HT-29 (cell line): ENCODE measurements at regions not wholly inside any gene's neighbourhood (a gene's known extent, or its start where the extent isn't known, plus 50 kb on each side); places are given as distances from the start of the nearest gene placed in this dataset.

Experiments
- DNase-seq: peaks from one replicate; pipeline ENCODE4 v3.0.0-alpha.2; 2015; ENCODE audit warnings: low spot score

DNA sequence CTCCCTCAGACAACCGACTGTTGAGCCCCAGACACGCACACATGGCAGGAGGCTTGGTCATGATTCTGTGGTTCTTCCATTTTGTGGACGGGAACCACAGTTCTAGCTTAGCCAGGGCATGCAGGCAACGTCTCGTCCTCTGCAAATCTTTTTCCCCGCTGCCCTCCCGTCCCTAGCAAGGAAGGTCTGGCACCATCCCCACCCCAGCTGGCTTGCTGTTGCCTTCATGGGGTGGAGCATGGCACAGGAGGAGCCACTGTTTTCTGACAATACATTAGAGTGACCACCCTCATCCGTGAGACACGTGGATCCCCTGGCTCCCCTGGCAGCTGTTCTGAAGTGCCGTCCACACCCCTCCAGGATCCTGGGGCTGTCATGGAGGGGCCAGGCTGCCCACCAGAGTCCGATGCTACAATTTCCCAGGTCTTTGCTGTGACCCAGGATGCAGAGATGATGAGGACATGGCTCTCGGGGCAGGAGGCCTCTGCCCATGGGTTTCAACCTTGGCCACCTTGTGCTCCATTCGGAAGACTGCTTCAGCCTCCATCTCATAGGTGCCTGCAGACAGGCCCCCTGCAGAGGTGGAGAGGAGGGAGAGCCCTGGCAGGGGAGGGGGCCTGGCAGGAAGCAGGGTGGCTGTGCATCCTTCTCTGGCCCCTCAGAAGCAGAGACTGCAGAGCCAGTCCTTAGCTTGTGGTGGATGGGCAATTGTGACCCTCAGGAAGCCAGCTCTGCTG lies 233.6 kb downstream of the GLRX3 start:
- no peak for DNase-seq

DNA sequence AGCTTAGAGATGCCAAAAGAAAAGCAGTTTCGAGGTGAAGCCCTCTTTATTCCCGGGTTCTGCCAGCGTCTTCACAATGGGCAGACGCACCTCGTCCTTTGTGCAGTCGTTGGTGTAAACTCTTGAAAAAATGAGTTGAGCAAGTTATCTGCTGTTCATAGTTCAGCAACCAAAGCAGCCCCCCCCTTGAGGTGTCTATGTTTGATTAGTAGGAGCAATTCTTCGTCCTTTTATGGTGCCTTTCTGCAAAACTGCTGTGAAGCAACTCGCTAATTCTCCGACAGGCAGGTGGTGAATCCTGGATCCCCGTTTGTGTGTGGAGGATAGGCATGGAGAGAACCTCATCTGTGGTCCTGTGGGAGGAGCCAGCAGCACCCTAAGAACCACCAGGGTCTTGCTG lies 234.5 kb downstream of the GLRX3 start:
- DNase-seq, result no peak

DNA sequence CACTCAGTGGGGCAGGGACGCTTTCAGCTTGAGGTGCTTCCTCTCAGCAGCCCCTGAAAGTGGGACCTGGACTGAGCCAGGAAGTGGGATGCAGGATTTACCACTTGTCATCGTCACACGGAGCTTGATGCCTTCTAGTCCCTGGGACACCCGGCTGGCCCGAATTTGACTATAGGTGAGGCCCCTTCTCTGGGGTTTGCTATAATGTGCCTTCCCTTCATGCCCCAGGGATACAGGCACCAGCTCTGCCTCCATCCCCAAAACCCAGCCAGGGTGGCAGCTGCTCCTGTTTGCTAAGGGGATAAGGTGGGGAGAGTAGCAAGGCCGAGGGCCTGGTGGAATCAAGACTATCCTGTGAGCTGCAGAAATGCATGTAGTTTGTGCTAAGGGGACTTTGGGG lies 235.0 kb downstream of the GLRX3 start:
- no peak for DNase-seq

GRCh38 chr10:130371666-130372065 lies 235.5 kb downstream of the GLRX3 start:
- no peak for DNase-seq

- no peak for DNase-seq
These were observed 236.0 kb downstream of the GLRX3 start for GRCh38 chr10:130372222-130372621.

DNA sequence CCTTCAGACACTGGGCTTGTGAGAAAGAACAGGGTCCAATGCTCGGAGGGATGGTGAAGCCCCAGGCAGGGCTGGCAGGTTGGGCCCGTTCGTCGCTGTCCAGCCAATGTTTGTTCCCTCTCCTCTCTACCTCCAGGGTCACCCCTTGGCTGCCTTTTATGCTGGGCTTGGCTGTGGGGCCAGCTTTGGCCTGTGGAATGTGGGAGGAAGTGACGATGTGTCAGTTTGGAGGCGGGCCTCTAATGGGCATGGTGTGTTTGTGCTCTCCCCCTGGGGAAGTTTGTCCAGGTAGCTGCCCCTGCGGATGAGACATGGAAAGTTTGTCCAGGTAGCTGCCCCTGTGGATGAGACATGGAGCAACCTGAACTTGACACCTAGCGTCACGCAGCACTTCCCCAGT lies 236.7 kb downstream of the GLRX3 start:
- no peak for DNase-seq

GRCh38 chr10:130377986-130378540 lies 241.9 kb downstream of the GLRX3 start:
- no peak for DNase-seq

DNA sequence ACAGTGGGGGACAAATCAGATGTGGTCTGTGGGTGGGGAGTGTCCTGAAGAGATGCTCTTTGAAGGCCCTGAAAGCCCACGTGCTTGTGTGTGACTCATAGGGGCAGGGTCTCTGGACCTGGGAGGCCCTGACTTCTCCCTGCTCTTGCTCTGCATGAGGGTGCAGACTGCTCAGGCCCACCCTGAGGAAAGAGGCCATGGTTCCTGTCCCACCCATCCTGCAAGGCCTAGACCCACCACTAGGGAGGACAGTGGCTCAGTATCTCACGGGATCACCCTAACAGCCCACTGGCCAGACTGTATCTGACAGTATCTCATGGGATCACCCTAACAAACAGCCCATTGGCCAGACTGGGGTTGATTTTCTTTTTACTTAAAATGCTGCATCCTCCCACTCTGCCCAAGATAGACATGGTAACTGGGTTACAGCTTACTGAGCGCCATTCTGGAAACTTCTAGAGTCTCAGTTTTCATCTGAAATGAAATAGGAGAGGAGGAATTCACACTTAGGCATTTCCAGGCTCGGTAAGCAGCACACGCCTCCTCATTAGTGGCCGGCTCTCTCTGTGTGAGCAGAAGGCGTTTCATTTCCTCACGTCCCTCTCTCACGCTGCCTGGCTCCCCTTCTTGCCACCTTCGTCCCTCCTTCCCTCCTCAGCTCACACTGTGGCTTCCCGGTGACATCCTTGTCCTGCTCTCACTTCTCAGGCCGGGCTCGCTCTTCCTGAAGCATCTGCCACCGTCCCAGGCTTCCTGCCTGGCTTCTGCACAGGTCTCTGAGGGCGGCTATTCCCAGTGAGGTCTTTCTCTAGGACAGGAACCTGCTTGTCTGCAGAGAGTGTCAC lies 242.6 kb downstream of the GLRX3 start:
- peak; percentile 13 for DNase-seq

DNA sequence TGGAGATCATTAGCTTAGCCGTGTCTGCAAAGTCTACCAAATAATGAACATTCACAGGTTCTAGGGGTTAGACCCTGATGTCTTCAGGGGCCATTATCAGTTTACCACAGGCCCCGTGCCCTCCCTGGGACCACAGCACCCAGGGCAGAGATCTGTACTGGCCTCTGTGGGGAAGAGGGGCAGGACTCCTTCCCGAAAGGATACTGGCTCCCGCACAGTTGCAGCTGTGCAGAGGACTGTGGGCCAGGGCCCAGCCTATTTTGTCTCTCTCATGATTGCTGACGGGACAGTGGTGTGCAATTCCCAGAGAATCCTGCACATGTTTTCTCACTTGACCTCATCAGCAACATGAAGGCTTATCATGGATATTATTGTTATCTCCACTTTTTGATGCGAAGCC lies 243.9 kb downstream of the GLRX3 start:
- no peak for DNase-seq

- no peak for DNase-seq
These were observed 245.8 kb downstream of the GLRX3 start for GRCh38 chr10:130382031-130382430.

DNA sequence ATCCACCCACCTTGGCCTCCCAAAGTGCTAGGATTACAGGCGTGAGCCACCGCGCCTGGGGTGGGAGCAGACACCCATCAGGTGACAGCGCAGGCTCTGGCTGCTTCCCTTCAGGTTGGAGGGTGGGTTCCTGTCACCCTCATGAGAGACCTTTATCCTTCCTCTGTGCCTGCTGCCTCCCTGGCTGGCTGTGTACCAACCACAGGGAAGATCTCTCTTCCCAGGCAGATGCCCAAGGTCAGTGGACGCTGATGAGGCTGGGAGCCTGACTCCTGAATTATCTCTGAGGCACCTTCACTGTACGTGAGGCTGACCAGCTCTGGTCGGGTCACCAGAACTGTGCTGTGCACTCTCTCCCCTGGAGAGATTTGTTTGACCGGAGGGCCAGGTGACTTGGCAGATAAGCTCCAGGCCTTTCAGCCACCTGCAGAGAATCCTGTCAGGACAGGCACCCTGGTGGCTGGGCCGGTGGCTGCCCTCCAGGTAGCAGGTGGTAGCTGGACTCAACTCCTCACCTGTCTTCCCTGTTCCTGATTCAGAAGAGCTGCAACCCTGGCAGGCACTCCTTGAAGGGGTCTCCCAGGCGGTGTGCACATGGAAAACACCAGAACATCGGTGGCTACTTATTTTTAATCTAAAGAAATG lies 251.9 kb downstream of the GLRX3 start:
- DNase-seq, result no peak

- no peak for DNase-seq
These were observed 252.6 kb downstream of the GLRX3 start for GRCh38 chr10:130388746-130389145.

DNA sequence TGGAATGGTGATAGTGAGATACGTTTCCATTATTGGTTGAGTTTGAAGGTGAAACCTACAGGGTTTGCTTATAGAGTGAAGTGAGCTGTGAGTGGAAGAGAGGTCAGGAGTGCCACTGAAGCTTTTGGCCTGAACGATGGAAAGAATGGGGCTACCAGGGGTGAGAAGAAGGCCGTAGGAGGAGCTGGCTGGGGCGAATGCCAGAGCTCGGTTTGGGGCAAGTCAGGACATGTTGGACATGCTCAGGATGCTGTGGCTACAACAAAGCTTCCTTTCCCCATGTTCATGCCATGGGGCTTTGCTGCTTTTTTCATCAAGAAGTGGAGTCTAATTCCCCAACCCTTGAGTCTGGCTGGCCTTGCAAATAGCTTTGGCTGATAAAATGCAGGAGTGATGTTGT lies 253.7 kb downstream of the GLRX3 start:
- no peak for DNase-seq

- DNase-seq, result no peak
These were observed 255.8 kb downstream of the GLRX3 start for GRCh38 chr10:130392031-130392430.

DNA sequence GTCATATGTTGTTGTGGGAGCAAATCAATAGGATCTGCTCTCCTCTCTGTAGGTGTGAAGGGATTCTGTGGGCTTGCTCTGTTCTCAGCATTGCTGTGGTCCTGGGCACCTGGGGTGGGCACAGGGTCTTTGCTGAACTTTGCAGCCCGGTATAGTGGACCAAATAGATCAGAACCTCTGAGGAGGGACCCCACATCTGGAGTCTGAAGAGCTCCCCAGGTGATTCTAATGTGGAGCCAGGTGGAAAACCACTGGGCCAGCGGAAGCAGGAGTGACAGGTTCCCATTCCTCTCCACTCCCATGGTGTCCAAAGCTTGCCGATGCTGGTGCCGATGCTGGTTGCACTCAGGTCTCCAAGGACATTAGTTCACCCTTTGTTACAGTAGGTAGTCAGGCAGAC lies 257.2 kb downstream of the GLRX3 start:
- DNase-seq, result no peak

- DNase-seq, result no peak
These were observed 258.6 kb downstream of the GLRX3 start for GRCh38 chr10:130394832-130395231.

- DNase-seq, result no peak
These were observed 259.2 kb downstream of the GLRX3 start for GRCh38 chr10:130395248-130395936.

- no peak for DNase-seq
These were observed 259.9 kb downstream of the GLRX3 start for GRCh38 chr10:130396044-130396443.

GRCh38 chr10:130398090-130398994 lies 262.2 kb downstream of the GLRX3 start:
- DNase-seq, result no peak

- no peak for DNase-seq
These were observed 263.3 kb downstream of the GLRX3 start for GRCh38 chr10:130399425-130399950.
